ENCODE measurements at regions not wholly inside any gene's neighbourhood (a gene's known extent, or its start where the extent isn't known, plus 50 kb on each side); places are given as distances from the start of the nearest gene placed in this dataset.
A peak's percentile ranks its signal among the peaks of the same experiment; 100 is the strongest.

DNA sequence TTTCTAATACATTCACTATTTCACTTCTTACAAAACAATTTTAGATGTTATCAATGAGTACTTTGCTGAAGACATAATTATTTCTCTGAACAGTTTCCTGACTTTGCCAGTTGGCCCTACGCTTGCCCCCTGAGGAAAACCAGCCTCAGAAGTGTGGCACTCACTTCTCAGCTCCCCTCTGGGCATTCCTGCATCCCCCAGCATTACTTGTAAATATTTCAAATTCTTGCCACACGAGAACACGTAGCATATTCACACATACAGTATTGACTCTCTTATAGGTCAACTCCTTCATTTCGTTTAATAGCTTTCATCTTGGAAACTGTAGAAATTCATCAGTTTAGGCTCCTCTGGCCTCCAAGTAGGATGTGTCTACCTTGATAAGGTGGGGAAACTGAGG lies 65.2 kb downstream of the OTX2 start:
- peak; percentile 7 for DNase-seq (ENCODE audit: low read depth, low spot score)

DNA sequence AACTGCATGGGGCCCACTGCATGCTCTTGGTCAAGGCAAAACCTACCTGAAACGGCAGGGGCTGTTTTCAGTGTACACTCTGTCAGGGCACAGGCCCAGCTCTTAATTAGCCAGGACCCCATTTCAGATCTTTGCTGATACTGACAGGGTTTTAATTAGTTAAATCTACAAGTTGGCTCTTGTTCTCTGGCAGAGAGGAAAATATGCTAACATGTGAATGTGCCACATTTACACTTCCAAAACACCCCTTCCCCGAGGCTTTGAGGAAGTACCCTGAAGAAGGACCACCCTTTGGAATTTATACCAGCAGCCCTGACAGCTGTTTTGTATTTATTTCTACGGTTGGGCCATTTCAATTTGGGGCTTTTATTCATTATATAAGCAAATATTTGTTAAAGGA lies 66.3 kb downstream of the OTX2 start:
- no peak for DNase-seq (ENCODE audit: low read depth, low spot score)

DNA sequence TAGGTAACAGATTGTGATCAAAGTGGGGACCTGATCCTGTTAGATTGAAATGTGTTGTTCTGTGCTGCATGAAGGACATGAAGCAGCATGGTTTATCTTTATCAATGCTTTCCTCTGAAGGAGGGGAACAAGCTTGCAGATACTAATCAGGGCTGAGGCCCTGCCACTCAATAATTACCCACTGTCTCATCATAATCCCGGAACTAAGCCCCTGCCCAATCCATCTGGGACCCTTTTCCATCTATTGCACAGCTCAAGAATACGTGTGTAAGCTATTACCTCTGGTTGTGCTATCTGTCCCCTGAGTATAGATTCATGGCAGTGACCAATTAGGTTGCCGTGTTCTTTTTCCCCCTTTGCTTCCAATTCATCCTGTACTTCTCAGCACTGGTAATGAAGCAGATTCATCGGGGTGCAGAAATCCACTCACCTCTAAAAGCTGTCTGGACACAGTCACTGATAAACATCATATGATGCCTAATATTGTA lies 67.8 kb downstream of the OTX2 start:
- no peak for DNase-seq (ENCODE audit: low read depth, low spot score)

DNA sequence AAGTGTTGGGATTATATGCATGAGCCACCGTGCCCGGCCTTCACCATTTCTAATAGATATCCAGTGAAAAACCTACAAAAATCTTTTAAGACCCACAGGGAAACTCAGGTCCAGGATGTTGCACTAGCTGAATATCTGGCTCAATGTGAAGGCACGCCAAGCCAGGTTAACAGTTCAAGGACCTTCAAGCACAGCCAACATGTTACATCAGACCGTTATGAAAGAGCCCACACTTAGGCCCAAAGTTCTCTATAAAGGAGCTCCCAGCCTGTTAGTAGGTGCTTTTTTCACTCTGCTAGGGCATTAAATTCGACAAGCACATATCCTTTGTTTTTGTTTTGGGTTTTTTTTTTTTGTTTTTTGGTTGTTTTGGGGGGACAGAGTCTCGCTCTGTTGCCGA lies 69.0 kb downstream of the OTX2 start:
- DNase-seq (ENCODE audit: low read depth, low spot score), result no peak

DNA sequence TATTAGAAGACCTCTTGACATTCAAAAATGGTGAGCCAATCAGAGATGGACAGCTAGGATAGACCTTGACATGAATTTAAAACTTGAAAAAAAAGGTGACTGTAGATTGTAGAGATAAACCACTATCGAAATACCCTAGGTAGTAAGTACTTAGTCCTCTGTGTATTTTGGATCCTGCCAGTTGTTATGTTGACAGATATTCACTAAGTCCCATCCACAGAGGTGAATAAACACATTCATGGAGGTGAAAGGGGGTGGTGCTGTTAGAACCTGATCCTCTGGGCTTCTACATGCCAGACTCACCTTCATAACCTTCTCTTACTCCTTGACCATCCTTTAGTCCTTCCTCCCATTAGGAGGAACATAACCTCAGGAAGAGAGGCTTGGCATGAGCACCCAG lies 72.3 kb downstream of the OTX2 start:
- DNase-seq (ENCODE audit: low read depth, low spot score), result no peak

DNA sequence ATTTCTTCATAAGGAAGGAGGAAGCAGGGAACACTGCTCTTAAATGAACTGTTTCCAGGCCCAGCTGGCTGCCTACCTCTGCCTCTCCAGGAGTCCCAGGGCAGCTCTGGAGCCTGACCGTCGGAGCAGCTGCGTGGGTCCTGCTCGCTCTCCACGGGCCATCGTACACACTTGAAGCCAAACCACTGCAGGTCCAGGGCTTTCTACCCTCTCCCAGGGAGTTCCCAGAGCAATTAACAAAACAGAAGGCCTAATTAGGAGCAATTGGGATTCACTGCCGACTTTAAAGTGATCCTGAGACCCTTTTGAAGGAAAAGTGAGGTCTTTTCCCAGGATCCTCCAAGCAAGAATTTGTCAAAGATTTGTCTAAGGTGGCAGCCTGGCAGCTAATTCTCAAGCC lies 76.9 kb downstream of the OTX2 start:
- DNase-seq (ENCODE audit: low read depth, low spot score), result no peak

DNA sequence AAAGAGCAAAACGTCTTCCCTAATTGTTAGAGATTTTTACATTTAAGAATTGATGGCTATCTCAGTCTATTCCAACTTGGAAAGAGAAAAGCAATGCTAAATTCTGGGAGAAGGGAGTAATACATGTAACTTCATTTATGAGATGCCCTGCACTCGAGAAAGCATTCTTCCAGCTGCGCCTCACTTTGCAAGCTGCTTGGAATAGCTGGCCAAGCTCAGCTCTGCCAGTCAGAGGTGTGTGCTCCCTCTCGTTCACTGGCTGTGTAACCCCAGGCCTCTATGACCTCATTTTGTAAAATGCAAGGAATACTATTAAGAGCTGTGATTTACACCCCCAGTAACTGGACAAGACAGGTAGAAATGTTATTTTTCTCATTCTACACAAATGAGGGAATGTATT lies 79.1 kb downstream of the OTX2 start:
- DNase-seq (ENCODE audit: low read depth, low spot score), result no peak

DNA sequence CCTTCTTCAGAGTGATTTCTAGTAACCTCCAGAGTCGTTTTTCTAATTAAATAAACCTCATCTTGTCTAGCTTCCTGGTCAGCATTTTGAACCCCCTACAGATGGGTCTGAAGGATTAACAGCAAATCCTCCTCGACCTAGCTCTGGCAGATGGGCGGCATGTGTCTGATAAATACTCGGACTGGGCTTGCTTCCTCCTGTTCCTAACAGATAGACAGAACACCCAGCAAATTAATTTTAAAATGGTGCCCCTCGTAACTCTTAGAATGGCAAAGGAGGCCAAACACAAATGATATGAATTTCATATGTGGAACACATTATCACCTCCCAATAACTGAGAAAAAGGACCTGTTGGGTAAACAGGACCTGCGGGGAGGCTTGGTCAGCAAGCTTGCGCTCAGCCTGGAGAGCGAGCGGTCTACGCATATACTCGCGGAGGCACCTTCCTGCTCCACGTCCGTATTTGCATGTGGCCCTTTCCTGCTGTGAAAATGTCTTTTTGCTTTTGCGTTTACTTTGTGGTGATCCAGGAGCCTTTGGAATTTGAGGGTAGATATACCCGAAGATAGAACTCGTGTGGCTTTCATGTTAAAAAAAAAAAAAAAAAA lies 79.6 kb downstream of the OTX2 start:
- DNase-seq (ENCODE audit: low read depth, low spot score), result no peak

DNA sequence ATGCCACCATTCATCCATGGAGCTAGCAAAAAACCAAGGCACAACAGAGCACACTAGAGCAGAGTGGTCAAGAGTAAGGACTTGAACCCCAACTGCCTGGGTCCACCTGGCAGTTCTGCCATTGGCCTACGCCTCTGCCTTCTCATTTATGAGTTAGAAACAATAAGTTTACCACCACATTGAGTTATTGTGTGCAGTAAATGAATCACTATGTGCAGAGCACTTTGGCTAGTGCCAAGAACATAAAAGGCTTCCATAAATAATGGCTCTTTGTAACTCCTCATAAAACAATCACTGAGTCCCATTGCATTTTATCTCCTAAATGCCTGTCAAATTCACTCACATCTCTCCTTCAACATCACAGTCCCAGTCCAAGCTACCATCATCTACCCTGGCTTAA lies 86.3 kb downstream of the OTX2 start:
- no peak for DNase-seq (ENCODE audit: low read depth, low spot score)

DNA sequence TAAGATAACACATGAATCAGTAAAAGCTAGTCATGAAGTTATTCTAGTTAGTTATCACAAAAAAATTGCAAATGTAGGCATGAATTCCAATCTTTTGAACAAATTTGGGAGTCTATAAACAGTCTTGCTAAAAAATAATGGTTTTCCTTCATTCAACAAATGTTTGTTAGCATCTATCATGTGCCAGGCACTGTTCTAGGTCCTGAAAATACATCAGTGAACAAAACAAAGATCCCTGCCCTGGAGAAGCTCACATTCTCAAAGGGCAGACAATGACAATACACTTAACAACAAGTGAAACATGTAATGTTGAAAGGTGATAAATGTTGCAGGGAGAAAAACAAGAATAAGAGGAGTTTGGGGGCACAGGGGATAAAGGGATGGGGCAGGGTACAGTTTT lies 86.9 kb downstream of the OTX2 start:
- DNase-seq (ENCODE audit: low read depth, low spot score), result no peak

DNA sequence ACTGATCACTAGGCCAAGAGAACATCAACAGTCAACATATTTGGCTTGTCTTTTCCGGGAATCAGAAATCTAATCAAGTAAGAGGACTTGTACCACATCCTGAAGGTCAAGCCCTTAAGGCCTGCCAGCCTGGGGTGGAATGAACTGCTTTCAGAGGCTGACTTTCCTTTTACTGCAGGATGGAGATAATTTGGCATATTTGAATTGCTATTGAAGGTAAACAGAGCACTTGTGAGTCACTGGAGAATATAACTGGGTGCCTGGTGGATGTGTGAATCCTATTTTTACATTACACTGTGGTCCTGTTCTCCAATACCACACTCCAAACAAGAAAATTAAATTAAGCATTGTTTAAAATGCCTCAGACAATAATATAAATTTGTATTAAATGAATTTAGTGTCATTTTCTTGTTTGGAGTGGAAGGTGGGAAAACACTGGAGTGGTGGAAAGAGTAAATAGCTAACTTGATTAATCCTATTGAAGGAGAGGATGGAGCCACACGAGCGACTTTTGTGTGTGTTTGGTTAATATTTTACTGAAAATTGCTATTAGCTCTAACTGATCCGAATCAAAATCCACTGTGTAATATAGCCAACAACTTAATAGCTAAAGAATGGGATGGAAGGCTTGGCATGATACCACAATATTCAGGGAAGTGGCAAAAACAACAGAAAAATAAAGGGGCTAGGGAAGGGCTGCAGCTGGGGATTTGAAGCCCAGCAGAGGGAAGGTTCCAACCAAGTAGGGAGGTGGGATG lies 89.4 kb downstream of the OTX2 start:
- DNase-seq (ENCODE audit: low read depth, low spot score), result no peak

DNA sequence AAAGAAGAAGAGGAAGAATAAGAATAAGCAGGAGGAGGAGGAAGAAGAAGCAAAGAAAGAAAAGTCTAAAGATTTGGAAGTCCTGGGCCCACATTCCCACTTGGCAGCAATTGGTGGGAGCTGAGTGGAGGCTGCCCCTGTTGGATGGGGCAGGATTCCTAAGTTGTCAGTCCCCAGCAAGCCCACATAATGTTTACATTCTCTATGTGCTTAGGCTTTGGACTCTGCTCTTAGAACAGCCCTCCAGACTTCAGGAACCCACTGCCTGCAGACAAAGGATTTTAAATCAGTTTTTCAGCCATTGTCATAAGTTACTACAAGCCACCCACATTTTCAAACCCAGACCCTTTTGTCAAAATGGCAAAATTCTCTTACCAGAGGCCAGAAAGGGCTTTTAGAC lies 92.0 kb downstream of the OTX2 start:
- DNase-seq (ENCODE audit: low read depth, low spot score), result no peak

DNA sequence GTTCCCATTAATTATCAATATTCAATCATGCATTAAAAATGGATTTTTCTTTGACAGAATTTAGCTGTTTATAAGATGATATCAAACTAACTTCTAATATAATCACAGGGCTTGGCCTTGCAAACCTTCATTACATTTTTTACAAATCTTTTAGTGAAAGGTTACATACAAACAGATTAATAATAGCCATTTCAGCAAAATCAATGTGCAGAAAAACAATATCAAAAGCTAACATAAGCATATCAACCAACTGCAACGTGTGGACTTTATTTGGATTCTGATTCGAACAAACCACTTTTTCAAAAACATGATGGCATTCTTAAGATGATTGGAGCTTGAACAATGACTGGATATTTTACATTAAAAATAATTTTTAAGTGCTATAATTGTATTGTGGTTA lies 93.6 kb downstream of the OTX2 start:
- DNase-seq (ENCODE audit: low read depth, low spot score), result no peak

DNA sequence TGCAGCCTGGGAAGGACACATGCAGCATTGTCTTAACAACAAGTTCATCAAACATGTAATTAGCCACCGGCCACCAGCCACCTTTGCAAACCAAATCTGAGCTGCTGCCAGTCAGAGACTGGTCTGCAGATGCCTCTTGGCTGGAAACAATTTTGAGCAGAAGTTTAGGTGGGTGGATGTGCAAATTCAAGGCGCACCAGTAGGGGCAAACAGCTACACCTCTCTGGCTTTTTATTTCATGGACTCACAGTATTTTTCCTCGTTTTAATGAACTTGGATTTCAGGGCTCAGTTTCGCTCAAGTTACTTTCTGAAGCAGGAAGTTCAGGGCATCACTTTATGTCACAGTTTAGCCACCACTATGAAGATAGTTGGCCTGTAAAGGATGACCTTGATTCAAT lies 94.3 kb downstream of the OTX2 start:
- DNase-seq (ENCODE audit: low read depth, low spot score), result no peak

DNA sequence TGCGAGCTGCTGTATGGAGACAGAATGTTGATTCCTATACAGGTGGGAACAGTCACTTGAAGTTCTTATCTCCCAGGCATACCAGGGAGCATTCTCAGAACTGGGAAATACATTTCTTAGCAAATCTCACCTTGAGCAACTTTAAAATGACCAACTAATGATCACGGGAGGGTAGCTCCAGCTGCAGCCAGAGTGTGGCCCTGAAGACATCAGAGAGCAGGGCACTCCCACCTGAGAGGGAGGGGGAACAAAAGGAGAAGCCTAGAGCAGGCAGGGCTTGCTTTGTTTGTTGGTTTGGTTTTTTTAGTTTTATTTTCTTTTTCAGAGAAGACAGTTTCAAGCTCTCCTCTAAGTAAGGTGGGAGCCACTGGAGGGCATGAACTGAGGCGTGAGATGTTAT lies 101.1 kb downstream of the OTX2 start:
- no peak for DNase-seq (ENCODE audit: low read depth, low spot score)

DNA sequence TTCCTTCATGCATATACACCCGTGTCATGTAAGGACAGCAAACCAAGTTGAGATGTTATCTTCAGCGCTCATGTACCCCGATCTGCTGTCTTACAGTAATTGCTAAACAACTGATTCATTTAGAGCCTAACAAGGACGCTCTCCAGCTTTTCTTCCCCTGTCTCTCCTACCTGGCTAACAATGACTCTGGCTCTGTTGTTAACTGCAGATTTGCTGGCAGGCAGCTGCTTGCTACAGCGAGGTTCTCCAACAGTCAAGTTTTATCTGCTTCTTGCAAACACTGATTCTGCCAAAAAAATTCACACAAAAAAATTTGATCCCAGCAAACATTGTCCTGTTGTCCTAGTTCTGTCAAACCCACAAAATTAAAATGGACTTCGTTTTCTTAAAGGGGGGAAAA lies 101.6 kb downstream of the OTX2 start:
- no peak for DNase-seq (ENCODE audit: low read depth, low spot score)

DNA sequence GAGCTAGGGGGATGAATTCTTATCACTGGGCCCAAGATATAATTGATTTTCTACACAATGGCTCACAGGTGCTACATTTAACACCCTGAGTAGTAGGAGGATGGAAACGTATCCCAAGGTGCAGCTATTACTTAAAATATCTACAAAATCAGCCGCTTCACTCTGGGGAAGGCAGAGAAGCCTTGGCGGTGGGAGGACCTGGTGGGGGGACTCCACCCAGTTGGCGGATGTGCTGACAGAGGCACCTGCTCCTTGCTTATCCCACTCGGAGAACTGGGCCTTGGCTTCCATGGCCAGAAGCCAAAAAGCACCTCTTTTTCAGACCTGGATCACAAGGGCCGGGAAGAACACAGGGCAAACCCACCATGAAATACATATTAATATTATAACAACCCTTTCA lies 106.3 kb downstream of the OTX2 start:
- no peak for DNase-seq (ENCODE audit: low read depth, low spot score)

DNA sequence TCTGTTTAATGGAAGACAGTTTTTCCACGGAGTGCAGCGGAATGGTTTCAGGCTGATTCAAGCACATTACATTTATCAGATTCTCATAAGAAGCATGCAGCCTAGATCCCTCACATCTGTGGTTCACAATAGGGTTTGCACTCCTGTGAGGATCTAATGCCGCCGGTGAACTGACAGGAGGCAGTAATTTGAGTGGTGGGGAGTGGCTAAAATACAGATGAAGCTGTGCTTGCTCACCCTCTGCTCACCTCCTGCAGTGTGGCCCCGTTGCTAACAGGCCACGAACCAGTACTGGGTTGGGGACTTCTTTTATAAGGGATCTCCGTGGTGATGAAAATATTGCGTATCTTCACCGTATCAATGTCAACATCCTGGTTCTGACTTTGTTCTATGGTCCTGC lies 107.8 kb downstream of the OTX2 start:
- no peak for DNase-seq (ENCODE audit: low read depth, low spot score)

All from astrocyte of the hippocampus (primary cell).